H9 (cell line): ENCODE measurements at regions not wholly inside any gene's neighbourhood (a gene's known extent, or its start where the extent isn't known, plus 50 kb on each side); places are given as distances from the start of the nearest gene placed in this dataset.

Experiments
- DNase-seq: peaks from one replicate; pipeline ENCODE4 v3.0.0-alpha.2; 2017
- H2AFZ ChIP-seq: one replicate; pipeline ENCODE4 v1.6.1; 2013; ENCODE audit warnings: mild to moderate bottlenecking, low read length, control low read depth, moderate library complexity
- H2AK5ac ChIP-seq: 2 replicates; pipeline ENCODE4 v1.6.1; 2013; ENCODE audit warnings: low read length, control low read depth, mixed read lengths; ENCODE audit not compliant: insufficient read length
- H2BK120ac ChIP-seq: one replicate; pipeline ENCODE4 v1.6.1; 2013; ENCODE audit warnings: low read depth, mild to moderate bottlenecking, low read length, control low read depth, inconsistent platforms; ENCODE audit not compliant: poor library complexity, severe bottlenecking
- H2BK12ac ChIP-seq: 2 replicates; pipeline ENCODE4 v1.6.1; 2013; ENCODE audit warnings: low read length, control low read depth, mixed read lengths, low read depth; ENCODE audit not compliant: insufficient read length
- H2BK15ac ChIP-seq: 2 replicates; pipeline ENCODE4 v1.6.1; 2013; ENCODE audit warnings: low read depth, low read length, control low read depth
- H2BK20ac ChIP-seq: one replicate; pipeline ENCODE4 v1.6.1; 2013; ENCODE audit warnings: low read depth, mild to moderate bottlenecking, low read length, control low read depth, inconsistent platforms; ENCODE audit not compliant: poor library complexity, severe bottlenecking
- H2BK5ac ChIP-seq: 2 replicates; pipeline ENCODE4 v1.6.1; 2013; ENCODE audit warnings: low read length, control low read depth, mixed read lengths; ENCODE audit not compliant: insufficient read length
- H3K14ac ChIP-seq: 2 replicates; pipeline ENCODE4 v1.6.1; 2013; ENCODE audit warnings: low read length, control low read depth; ENCODE audit not compliant: insufficient read depth
- H3K18ac ChIP-seq: 2 replicates; pipeline ENCODE4 v1.6.1; 2013; ENCODE audit warnings: low read depth, mild to moderate bottlenecking, mixed read lengths, low read length, control low read depth; ENCODE audit not compliant: insufficient read length
- H3K23ac ChIP-seq: 2 replicates; pipeline ENCODE4 v1.6.1; 2013; ENCODE audit warnings: low read length, control low read depth, mixed read lengths, low read depth; ENCODE audit not compliant: insufficient read length
- H3K23me2 ChIP-seq: 2 replicates; pipeline ENCODE4 v1.6.1; 2013; ENCODE audit warnings: low read depth, mild to moderate bottlenecking, mixed read lengths, low read length, control low read depth; ENCODE audit not compliant: insufficient read length, poor library complexity, severe bottlenecking
- H3K27ac ChIP-seq: 2 replicates; pipeline ENCODE4 v1.5.1; 2013; ENCODE audit warnings: low read length, control low read depth, mixed read lengths, low read depth; ENCODE audit not compliant: insufficient read length
- H3K27me3 ChIP-seq: 2 replicates; pipeline ENCODE4 v1.6.1; 2013; ENCODE audit warnings: low read length, control low read depth, inconsistent platforms; ENCODE audit not compliant: insufficient read depth
- H3K4ac ChIP-seq: 2 replicates; pipeline ENCODE4 v1.6.1; 2013; ENCODE audit warnings: low read depth, mild to moderate bottlenecking, control low read depth, inconsistent platforms, low read length, moderate library complexity
- H3K4me1 ChIP-seq: 2 replicates; pipeline ENCODE4 v1.6.1; 2013; ENCODE audit warnings: low read length, control low read depth, inconsistent platforms; ENCODE audit not compliant: insufficient read depth
- H3K4me2 ChIP-seq: 2 replicates; pipeline ENCODE4 v1.6.1; 2013; ENCODE audit warnings: low read length, control low read depth, mixed read lengths; ENCODE audit not compliant: insufficient read length, insufficient read depth
- H3K56ac ChIP-seq: 2 replicates; pipeline ENCODE4 v1.6.1; 2013; ENCODE audit warnings: low read depth, mild to moderate bottlenecking, mixed read lengths, low read length, control low read depth; ENCODE audit not compliant: insufficient read length
- H3K79me1 ChIP-seq: 2 replicates; pipeline ENCODE4 v1.6.1; 2013; ENCODE audit warnings: low read depth, mild to moderate bottlenecking, moderate library complexity, low read length, control low read depth, inconsistent platforms; ENCODE audit not compliant: insufficient read depth, poor library complexity, severe bottlenecking
- H3K79me2 ChIP-seq: 2 replicates; pipeline ENCODE4 v1.6.1; 2013; ENCODE audit warnings: low read length, control low read depth, inconsistent platforms; ENCODE audit not compliant: insufficient read depth
- H3K9ac ChIP-seq: 2 replicates; pipeline ENCODE4 v1.6.1; 2013; ENCODE audit warnings: low read length, control low read depth, mixed read lengths; ENCODE audit not compliant: insufficient read length; ENCODE audit errors: extremely low read depth
- H3K9me3 ChIP-seq: one replicate; pipeline ENCODE4 v1.6.1; 2013; ENCODE audit warnings: low read depth, low read length, inconsistent platforms; ENCODE audit not compliant: control insufficient read depth
- H3T11ph ChIP-seq: one replicate; pipeline ENCODE4 v1.6.1; 2013; ENCODE audit warnings: mild to moderate bottlenecking, low read length, control low read depth, inconsistent platforms
- H4K20me1 ChIP-seq: one replicate; pipeline ENCODE4 v1.6.1; 2013; ENCODE audit not compliant: control insufficient read depth, insufficient read length, insufficient read depth
- H4K5ac ChIP-seq: 2 replicates; pipeline ENCODE4 v1.6.1; 2013; ENCODE audit warnings: low read depth, mild to moderate bottlenecking, mixed read lengths, low read length, control low read depth; ENCODE audit not compliant: insufficient read length
- H4K8ac ChIP-seq: replicated peaks from 2 replicates; pipeline ENCODE4 v1.6.1; 2013; ENCODE audit warnings: low read length, control low read depth, mixed read lengths, low read depth; ENCODE audit not compliant: insufficient read length
- H4K91ac ChIP-seq: 2 replicates; pipeline ENCODE4 v1.6.1; 2013; ENCODE audit warnings: low read depth, mild to moderate bottlenecking, moderate library complexity, mixed read lengths, low read length, control low read depth; ENCODE audit not compliant: insufficient read length
- H3K27ac Mint-ChIP-seq, 3 experiments: 2 replicates in 2 of 3; 3 replicates in 1 of 3; pipeline ENCODE4 v1.8.0; 2020 to 2021; ENCODE audit warnings: mixed read lengths in 3 of 3, mild to moderate bottlenecking in 1 of 3, moderate library complexity in 1 of 3
- H3K27me3 Mint-ChIP-seq: 2 replicates; pipeline ENCODE4 v1.8.0; 2021; ENCODE audit warnings: low read depth, mild to moderate bottlenecking, moderate library complexity, mixed read lengths
- H3K36me3 Mint-ChIP-seq, 3 experiments: 2 replicates in 2 of 3; 3 replicates in 1 of 3; pipeline ENCODE4 v1.8.0; 2020 to 2021; ENCODE audit warnings: low read depth in 3 of 3, mixed read lengths in 3 of 3; ENCODE audit not compliant: insufficient read depth in 1 of 3
- H3K4me1 Mint-ChIP-seq, 2 experiments: 2 replicates each; pipeline ENCODE4 v1.8.0; 2020; ENCODE audit warnings: mixed read lengths in 2 of 2
- H3K4me3 Mint-ChIP-seq, 2 experiments: 2 replicates in 1 of 2; 3 replicates in 1 of 2; pipeline ENCODE4 v1.8.0; 2020 to 2021; ENCODE audit warnings: mild to moderate bottlenecking in 2 of 2, mixed read lengths in 2 of 2, moderate library complexity in 1 of 2
- H3K9me3 Mint-ChIP-seq, 2 experiments: 2 replicates in 1 of 2; 3 replicates in 1 of 2; pipeline ENCODE4 v1.8.0; 2020; ENCODE audit warnings: mild to moderate bottlenecking in 2 of 2, mixed read lengths in 2 of 2, moderate library complexity in 1 of 2
- CTCF ChIP-seq: fragments of 200-600 bp; sonication (generic); conservative IDR thresholded peaks from 3 replicates; pipeline ENCODE4 v1.8.0; 2021; ENCODE audit warnings: antibody characterized with exemption, mild to moderate bottlenecking
- WGBS: extraction: QIAGEN DNeasy Blood & Tissue Kit; methylation state at CpG from one replicate; pipeline ENCODE4 v1.1.7; 2013; ENCODE audit warnings: missing lambda C conversion rate, low lambda C conversion rate, mixed read lengths; ENCODE audit not compliant: insufficient read length; ENCODE audit errors: extremely low coverage; 5-methylcytosine and 5-hydroxymethylcytosine counted together

DNA sequence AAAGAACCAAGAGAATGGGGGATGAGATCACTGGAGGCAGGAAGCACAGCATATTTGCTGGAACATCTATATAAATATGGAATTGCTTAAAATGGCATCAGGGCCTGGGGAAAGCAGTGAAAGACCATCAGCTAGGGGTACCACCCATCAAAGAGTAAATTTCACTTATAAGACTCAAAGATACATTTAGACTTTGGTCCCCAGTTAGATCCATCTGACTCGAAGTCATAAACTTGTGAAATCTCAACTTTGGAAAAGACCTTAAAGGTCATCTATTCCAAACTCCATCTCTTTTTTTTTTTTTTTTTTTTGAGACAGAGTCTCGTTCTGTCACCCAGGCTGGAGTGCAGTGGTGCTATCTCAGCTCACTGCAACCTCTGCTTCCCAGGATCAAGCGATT is 109.8 kb downstream of the UNC5CL start:
- Histone ChIP-seq H3K4me2 (no peak overlapping the region), H2BK15ac (no peak overlapping the region), H2AFZ (no peak overlapping the region), H2BK120ac (no peak overlapping the region), H4K8ac (no peak overlapping the region), H2AK5ac (no peak overlapping the region), H3K27me3 (no peaks in the 10 kb centered on the region), H3K4me1 (no peaks in the 10 kb centered on the region; the same call in 1 of the 2 replicates), H3K9me3 (no peaks in the 10 kb centered on the region), H3K23ac (no peak overlapping the region), H3K14ac (no peak overlapping the region), H3K56ac (no peak overlapping the region), H2BK12ac (no peak overlapping the region), H3K9ac (no peak overlapping the region), H4K20me1 (no peaks in the 10 kb centered on the region), H3K27ac (no peak overlapping the region), H3T11ph (no peak overlapping the region), H4K91ac (no peak overlapping the region), H2BK20ac (no peak overlapping the region), H3K79me1 (no peaks in the 10 kb centered on the region), H3K23me2 (no peaks in the 10 kb centered on the region), H3K79me2 (no peaks in the 10 kb centered on the region), H3K4ac (no peak overlapping the region), H2BK5ac (no peak overlapping the region), H3K18ac (no peak overlapping the region), H4K5ac (no peak overlapping the region)
- no peaks in the 10 kb centered on the region for H3K9me3 Mint-ChIP-seq
- no peak overlapping the region for H3K27ac Mint-ChIP-seq
- no peak overlapping the region for H3K4me3 Mint-ChIP-seq
- no peak for TF ChIP-seq CTCF
- no CpG with 5 or more reads among the region's 3 CpGs for WGBS
- peaks cover 0 to 4% of the 10 kb centered on the region in 2 experiments; a peak in 2 of 4 replicates for H3K4me1 Mint-ChIP-seq
- no peak for DNase-seq
- no peaks in the 10 kb centered on the region for H3K36me3 Mint-ChIP-seq
- H3K27me3 Mint-ChIP-seq: no peaks in the 10 kb centered on the region; the same call in 1 of the 2 replicates
